ENCODE measurements at regions not wholly inside any gene's neighbourhood (a gene's known extent, or its start where the extent isn't known, plus 50 kb on each side); places are given as distances from the start of the nearest gene placed in this dataset.

GRCh38 chr6:65799389-65799788 lies 92.4 kb upstream of the EYS start (continued):
- TF ChIP-seq POLR2AphosphoS5 (IDR thresholded peaks at IDR 0.05; ENCODE audit: low read length) (no peak), ZNF207 (IDR thresholded peaks at IDR 0.05; ENCODE audit: borderline replicate concordance) (no peak), SUZ12 (IDR thresholded peaks at IDR 0.05; ENCODE audit: unreplicated experiment) (no peak), BMI1 (IDR thresholded peaks at IDR 0.05; ENCODE audit: borderline replicate concordance) (no peak), MEF2B (IDR thresholded peaks at IDR 0.05; ENCODE audit: partially characterized antibody, poor library complexity, severe bottlenecking) (no peak)

DNA sequence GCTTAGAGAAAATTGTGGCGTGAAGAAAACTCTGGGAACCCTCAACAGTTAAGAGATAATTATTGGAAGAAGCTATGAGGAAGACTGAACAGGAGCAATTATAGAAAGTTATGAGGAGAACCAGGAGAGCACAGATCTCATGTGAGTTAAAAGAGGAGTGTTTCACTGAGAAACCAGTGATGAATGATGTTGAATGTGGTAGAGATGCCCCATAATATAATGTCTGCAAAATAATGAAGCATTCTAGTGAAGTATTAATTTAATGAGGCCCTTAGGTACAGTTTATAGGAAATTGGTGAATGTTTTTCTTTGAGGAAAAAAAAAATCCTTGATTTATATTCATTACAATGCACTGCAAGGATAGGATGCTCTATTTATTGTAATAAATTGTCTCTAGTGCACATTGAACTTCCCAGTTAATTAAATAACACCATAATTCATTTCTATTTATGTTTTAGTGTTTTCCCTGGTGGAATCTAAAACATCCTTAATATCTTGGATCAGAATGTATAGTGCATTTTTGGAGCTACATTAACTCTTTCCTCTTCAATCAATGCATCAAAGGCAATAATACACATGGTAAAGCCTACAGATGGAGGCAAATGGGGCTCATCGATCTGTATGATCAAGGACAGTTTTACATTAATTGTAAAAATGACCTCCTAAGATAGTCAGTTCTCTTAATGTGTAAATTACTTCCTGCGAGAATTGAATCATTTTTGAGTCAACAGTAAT lies 91.4 kb upstream of the EYS start:
- DNase-seq (ENCODE audit: low read depth, low spot score) (no peak), ATAC-seq (no peak), FAIRE-seq (no peak)
- whole genome bisulfite sequencing (ENCODE audit: insufficient coverage, insufficient replicate concordance, low lambda C conversion rate, missing lambda C conversion rate), result 2% methylated on average over 3 of the region's 3 CpGs
- TF ChIP-seq PKNOX1 (IDR thresholded peaks at IDR 0.05) (no peak), SUPT20H (IDR thresholded peaks at IDR 0.05; ENCODE audit: borderline replicate concordance, control insufficient read depth, low read depth, low read length) (no peak), FOXM1 (IDR thresholded peaks at IDR 0.05; ENCODE audit: low read depth, low read length) (no peak), BACH1 (IDR thresholded peaks at IDR 0.05; ENCODE audit: borderline replicate concordance) (no peak), HDAC6 (IDR thresholded peaks at IDR 0.05; ENCODE audit: unreplicated experiment) (no peak), IKZF1 (conservative IDR thresholded peaks at IDR 0.05) (no peak)
- intact Hi-C loops (cut with micrococcal nuclease; ENCODE audit: unreplicated experiment), result no loop called here
- POLR2A ChIA-PET, result no interaction called here
- H3K4me3 ChIP-seq, result no peak overlapping the region
- BruUV-seq (replicated peaks), result no TSS peak
- no peak overlapping the region for H3K27ac ChIP-seq (ENCODE audit: control insufficient read depth, insufficient read depth)
- RAD21 ChIA-PET (ENCODE audit: unreplicated experiment), result no interaction called here
- in situ Hi-C loops (cut with MboI), result no loop called here
- no peak overlapping the region for H3K9ac ChIP-seq (ENCODE audit: control insufficient read depth, insufficient read depth, low read length)
- no peaks in the 10 kb centered on the region for H3K36me3 ChIP-seq (ENCODE audit: control insufficient read depth in 2 of 2, insufficient read depth in 2 of 2, low read length in 1 of 2)
- no peaks in the 10 kb centered on the region for H4K20me1 ChIP-seq (ENCODE audit: control insufficient read depth, insufficient read depth)
- no peak overlapping the region for H3K4me2 ChIP-seq (ENCODE audit: control insufficient read depth, insufficient read depth)
- H3K9me3 ChIP-seq (replicated peaks; ENCODE audit: control insufficient read depth, insufficient read depth, low read length), result no peaks in the 10 kb centered on the region
- no peak overlapping the region for H2AFZ ChIP-seq (ENCODE audit: control insufficient read depth, low read depth, low read length)
- SMC1A ChIA-PET (ENCODE audit: uncharacterized antibody, unreplicated experiment), result interaction anchor here (0.8 kb wide), 1 partner anchor 16 kb away, joined by 3 read pairs; no protein-coding TSS in a partner anchor
- no peaks in the 10 kb centered on the region for H3K79me2 ChIP-seq (ENCODE audit: control insufficient read depth, insufficient read depth, low read length)
- no peaks in the 10 kb centered on the region for H3K4me1 ChIP-seq (ENCODE audit: control insufficient read depth, insufficient read depth, low read length)
- CTCF ChIA-PET, result no interaction called here
- no peaks in the 10 kb centered on the region for H3K27me3 ChIP-seq (replicated peaks in 1 of 2; ENCODE audit: control insufficient read depth in 2 of 2, insufficient read depth in 2 of 2, low read length in 1 of 2)
